ENCODE measurements at regions not wholly inside any gene's neighbourhood (a gene's known extent, or its start where the extent isn't known, plus 50 kb on each side); places are given as distances from the start of the nearest gene placed in this dataset.
A peak's percentile ranks its signal among the peaks of the same experiment; 100 is the strongest.

- H3K9ac ChIP-seq (ENCODE audit: insufficient read depth, low read length) = no peak overlapping the region
- no peak overlapping the region for H3K27ac ChIP-seq (ENCODE audit: insufficient read depth, low read length)
- H3K36me3 ChIP-seq (ENCODE audit: control insufficient read depth, insufficient read depth, low read length) = no peaks in the 10 kb centered on the region
- no peaks in the 10 kb centered on the region for H3K27me3 ChIP-seq (ENCODE audit: control insufficient read depth, insufficient read depth, low read length)
- H3K9me3 ChIP-seq (ENCODE audit: control insufficient read depth, insufficient read depth, low read depth, low read length) = no peaks in the 10 kb centered on the region
- no peak overlapping the region for H3K4me2 ChIP-seq (ENCODE audit: extremely low read depth, insufficient read depth, low read length)
- no peaks in the 10 kb centered on the region for H3K79me2 ChIP-seq (ENCODE audit: control insufficient read depth, insufficient read depth, low read length)
- no peak for TF ChIP-seq EZH2 (IDR thresholded peaks at IDR 0.05; ENCODE audit: low read length, missing control alignments)
- no peak for TF ChIP-seq CTCF (conservative IDR thresholded peaks at IDR 0.05 in 1 of 2, IDR thresholded peaks at IDR 0.05 in 1 of 2; ENCODE audit: low read depth in 1 of 2, low read length in 2 of 2)
- H4K20me1 ChIP-seq (ENCODE audit: control insufficient read depth, extremely low read depth, insufficient read depth, low read length) = no peaks in the 10 kb centered on the region
- no peak for DNase-seq (ENCODE audit: low read depth in 2 of 2)
- no peak overlapping the region for H3K4me3 ChIP-seq (replicated peaks in 1 of 4; ENCODE audit: control extremely low read depth in 1 of 4, insufficient read depth in 1 of 4, low read depth in 3 of 4, low read length in 4 of 4)
- H3K4me1 ChIP-seq (ENCODE audit: control insufficient read depth, extremely low read depth, insufficient read depth, low read length) = no peaks in the 10 kb centered on the region
- no peak overlapping the region for H2AFZ ChIP-seq (ENCODE audit: low read length)
Measured at GRCh38 chr5:12162863-12163262, 258.6 kb upstream of the CTNND2 start.

- Histone ChIP-seq H2AFZ (ENCODE audit: low read length) (no peak overlapping the region), H3K9ac (ENCODE audit: insufficient read depth, low read length) (no peak overlapping the region), H3K4me3 (replicated peaks in 1 of 4; ENCODE audit: control extremely low read depth in 1 of 4, insufficient read depth in 1 of 4, low read depth in 3 of 4, low read length in 4 of 4) (no peak overlapping the region), H3K4me2 (ENCODE audit: extremely low read depth, insufficient read depth, low read length) (no peak overlapping the region), H3K36me3 (ENCODE audit: control insufficient read depth, insufficient read depth, low read length) (no peaks in the 10 kb centered on the region), H3K27me3 (ENCODE audit: control insufficient read depth, insufficient read depth, low read length) (no peaks in the 10 kb centered on the region), H4K20me1 (ENCODE audit: control insufficient read depth, extremely low read depth, insufficient read depth, low read length) (no peaks in the 10 kb centered on the region), H3K9me3 (ENCODE audit: control insufficient read depth, insufficient read depth, low read depth, low read length) (no peaks in the 10 kb centered on the region), H3K79me2 (ENCODE audit: control insufficient read depth, insufficient read depth, low read length) (no peaks in the 10 kb centered on the region), H3K27ac (ENCODE audit: insufficient read depth, low read length) (no peak overlapping the region), H3K4me1 (ENCODE audit: control insufficient read depth, extremely low read depth, insufficient read depth, low read length) (no peaks in the 10 kb centered on the region)
- no peak for DNase-seq (ENCODE audit: low read depth in 2 of 2)
- TF ChIP-seq EZH2 (IDR thresholded peaks at IDR 0.05; ENCODE audit: low read length, missing control alignments) (no peak), CTCF (conservative IDR thresholded peaks at IDR 0.05 in 1 of 2, IDR thresholded peaks at IDR 0.05 in 1 of 2; ENCODE audit: low read depth in 1 of 2, low read length in 2 of 2) (no peak)
Measured at GRCh38 chr5:12147513-12147912, 243.3 kb upstream of the CTNND2 start.

- no peak for TF ChIP-seq CTCF (conservative IDR thresholded peaks at IDR 0.05 in 1 of 2, IDR thresholded peaks at IDR 0.05 in 1 of 2; ENCODE audit: low read depth in 1 of 2, low read length in 2 of 2)
- TF ChIP-seq EZH2 (IDR thresholded peaks at IDR 0.05; ENCODE audit: low read length, missing control alignments) = no peak
- Histone ChIP-seq H3K9ac (ENCODE audit: insufficient read depth, low read length) (no peak overlapping the region), H3K4me1 (ENCODE audit: control insufficient read depth, extremely low read depth, insufficient read depth, low read length) (no peaks in the 10 kb centered on the region), H2AFZ (ENCODE audit: low read length) (no peak overlapping the region), H4K20me1 (ENCODE audit: control insufficient read depth, extremely low read depth, insufficient read depth, low read length) (no peaks in the 10 kb centered on the region), H3K27ac (ENCODE audit: insufficient read depth, low read length) (no peak overlapping the region), H3K79me2 (ENCODE audit: control insufficient read depth, insufficient read depth, low read length) (no peaks in the 10 kb centered on the region), H3K27me3 (ENCODE audit: control insufficient read depth, insufficient read depth, low read length) (no peaks in the 10 kb centered on the region), H3K4me3 (replicated peaks in 1 of 4; ENCODE audit: control extremely low read depth in 1 of 4, insufficient read depth in 1 of 4, low read depth in 3 of 4, low read length in 4 of 4) (no peak overlapping the region), H3K9me3 (ENCODE audit: control insufficient read depth, insufficient read depth, low read depth, low read length) (no peaks in the 10 kb centered on the region), H3K36me3 (ENCODE audit: control insufficient read depth, insufficient read depth, low read length) (no peaks in the 10 kb centered on the region), H3K4me2 (ENCODE audit: extremely low read depth, insufficient read depth, low read length) (no peak overlapping the region)
- peak in 1 of 2 donors; percentile 6 for DNase-seq (ENCODE audit: low read depth in 2 of 2)
Measured at GRCh38 chr5:12141496-12141895, 237.2 kb upstream of the CTNND2 start.

Data from fibroblast of lung (primary cell).